ENCODE measurements at regions not wholly inside any gene's neighbourhood (a gene's known extent, or its start where the extent isn't known, plus 50 kb on each side); places are given as distances from the start of the nearest gene placed in this dataset.

DNA sequence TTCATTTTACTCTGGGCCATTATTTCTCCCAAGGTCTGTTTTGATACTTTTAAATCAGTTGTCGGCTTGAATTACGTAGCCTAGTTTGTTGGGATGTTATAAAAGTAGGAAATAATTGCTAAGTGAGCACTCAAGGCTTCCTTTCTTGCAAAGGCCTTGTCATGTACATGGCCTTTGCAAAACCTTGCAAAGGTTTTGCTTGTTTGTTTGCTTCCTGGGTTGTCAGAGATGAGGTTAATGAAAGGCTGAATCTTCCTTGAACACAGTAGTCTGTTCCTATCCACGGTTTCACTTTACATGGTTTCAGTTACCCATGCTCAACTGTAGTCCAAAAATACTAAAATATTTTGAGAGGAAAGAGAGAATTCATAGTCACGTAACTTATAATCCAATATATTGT is 113.5 kb downstream of the NAA11 start:
- TF ChIP-seq EZH2 (IDR thresholded peaks at IDR 0.05) (no peak), POLR2AphosphoS5 (IDR thresholded peaks at IDR 0.05; ENCODE audit: borderline replicate concordance, low read depth, low read length) (no peak)

Data from SK-N-MC (cell line).